Gastrocnemius medialis (tissue), 4 donors: ENCODE measurements at regions not wholly inside any gene's neighbourhood (a gene's known extent, or its start where the extent isn't known, plus 50 kb on each side); places are given as distances from the start of the nearest gene placed in this dataset.

Experiments used
- ATAC-seq, 2 donors: fragments of 150-250 bp; one replicate each; pipeline ENCODE4 v1.9.1; 2016
- DNase-seq, 2 donors: peaks; one replicate each; pipeline ENCODE4 v3.0.0-alpha.2; 2019
- H3K27ac ChIP-seq, 4 donors: fragments of 200-600 bp; sonication (generic); 1 replicate in 1 of 4; 2 replicates in 3 of 4; pipeline ENCODE4 v1.5.1; 2016 to 2018; ENCODE audit warnings: mild to moderate bottlenecking in 2 of 4, moderate library complexity in 1 of 4
- H3K27me3 ChIP-seq, 3 donors: fragments of 200-600 bp; sonication (generic) in 2 of 3; 1 replicate in 1 of 3; 2 replicates in 2 of 3; pipeline versions ENCODE4 v1.5.1 to v1.6.0; 2016 to 2019; ENCODE audit warnings: mild to moderate bottlenecking in 1 of 3, moderate library complexity in 1 of 3
- H3K36me3 ChIP-seq, 2 donors: fragments of 200-600 bp; sonication (generic) in 1 of 2; one replicate each; pipeline ENCODE4 v1.5.1; 2017 to 2018
- H3K4me1 ChIP-seq, 2 donors: fragments of 200-600 bp; sonication (generic) in 1 of 2; one replicate each; pipeline ENCODE4 v1.5.1; 2016 to 2017; ENCODE audit warnings: mild to moderate bottlenecking in 2 of 2
- H3K4me3 ChIP-seq, 4 donors: fragments of 200-600 bp; sonication (generic) in 3 of 4; 1 replicate in 1 of 4; 2 replicates in 3 of 4; pipeline ENCODE4 v1.5.1; 2016 to 2019; ENCODE audit warnings: mild to moderate bottlenecking in 2 of 4
- H3K9me3 ChIP-seq, 3 donors: fragments of 200-600 bp; sonication (generic) in 2 of 3; 1 replicate in 1 of 3; 2 replicates in 2 of 3; pipeline ENCODE4 v1.5.1; 2016 to 2019
- CTCF ChIP-seq, 5 experiments: fragments of 450-650 bp in 3 of 5; fragments of 200-600 bp in 2 of 5; sonication (generic) in 2 of 5; IDR thresholded peaks in 4 of 5; conservative IDR thresholded peaks in 1 of 5; 1 replicate in 4 of 5; 2 replicates in 1 of 5; pipeline ENCODE4 v1.5.1; 2016 to 2019; ENCODE audit warnings: antibody characterized with exemption in 5 of 5, mild to moderate bottlenecking in 3 of 5, moderate library complexity in 3 of 5
- POLR2A ChIP-seq, 2 donors: fragments of 450-650 bp; IDR thresholded peaks; one replicate each; pipeline ENCODE4 v1.6.1; 2017; ENCODE audit warnings: antibody characterized with exemption in 2 of 2, mild to moderate bottlenecking in 2 of 2, moderate library complexity in 2 of 2
- in situ Hi-C, 4 donors: fragments of 200-750 bp; cut with MboI; loops; one replicate each; pipeline versions ENCODE4 v1.15.0 to v1.8.0; 2017; ENCODE audit warnings: low sequenced_read_pairs in 4 of 4
- intact Hi-C: fragments of 100-400 bp; cut with DNase I; formaldehyde crosslinking; loops from one replicate; pipeline ENCODE4 v1.15.1; 2023; ENCODE audit warnings: low total_unique reads

DNA sequence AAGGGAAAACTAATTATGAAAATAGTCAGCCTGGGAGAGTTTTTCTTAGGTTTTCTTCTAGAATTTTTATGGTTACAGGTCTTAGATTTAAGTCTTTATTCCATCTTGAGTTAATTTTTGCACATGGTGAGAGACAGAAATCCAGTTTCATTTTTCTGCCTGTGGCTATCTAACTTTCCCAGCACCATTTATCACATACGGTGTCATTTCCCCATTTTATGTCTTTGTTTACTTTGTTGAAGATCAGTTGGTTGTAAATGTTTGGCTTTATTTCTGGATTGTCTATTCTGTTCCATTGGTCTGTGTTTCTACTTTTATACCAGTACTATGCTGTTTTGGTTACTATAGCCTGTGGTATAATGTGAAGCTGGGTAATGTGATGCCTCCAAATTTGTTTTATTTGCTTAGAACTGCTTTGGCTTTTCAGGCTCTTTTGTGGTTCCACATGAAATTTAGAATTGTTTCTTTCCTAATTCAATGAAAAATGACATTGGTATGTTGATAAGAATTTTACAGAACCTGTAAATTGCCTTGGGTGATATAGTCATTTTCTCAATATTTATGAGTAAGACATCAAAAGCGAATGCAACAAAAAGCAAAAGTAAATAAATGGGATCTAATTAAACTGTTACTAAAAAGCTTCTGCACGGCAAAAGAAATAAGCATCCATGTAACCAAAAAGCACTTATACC is 146.1 kb upstream of the NOL4 start:
- intact Hi-C loops = no loop called here
- Histone ChIP-seq H3K4me1 (no peaks in the 10 kb centered on the region), H3K9me3 (no peaks in the 10 kb centered on the region), H3K27ac (no peak overlapping the region), H3K27me3 (no peaks in the 10 kb centered on the region), H3K36me3 (no peaks in the 10 kb centered on the region), H3K4me3 (no peak overlapping the region)
- DNase-seq (no peak), ATAC-seq (no peak)
- TF ChIP-seq CTCF (IDR thresholded peaks at IDR 0.05 in 4 of 5, conservative IDR thresholded peaks at IDR 0.05 in 1 of 5) = no peak
- TF ChIP-seq POLR2A (IDR thresholded peaks at IDR 0.05) = no peak
- in situ Hi-C loops = loop anchor here in 2 of 4 donors (25.0 kb wide), 2 partner anchors 109 to 416 kb away; no protein-coding TSS in a partner anchor

- H3K27ac ChIP-seq = no peak overlapping the region
- no peaks in the 10 kb centered on the region for H3K36me3 ChIP-seq
- no peaks in the 10 kb centered on the region for H3K9me3 ChIP-seq
- no peaks in the 10 kb centered on the region for H3K4me1 ChIP-seq
- TF ChIP-seq POLR2A (IDR thresholded peaks at IDR 0.05) = no peak
- TF ChIP-seq CTCF (IDR thresholded peaks at IDR 0.05 in 4 of 5, conservative IDR thresholded peaks at IDR 0.05 in 1 of 5) = no peak
- intact Hi-C loops (no loop called here), in situ Hi-C loops (no loop called here)
- no peaks in the 10 kb centered on the region for H3K27me3 ChIP-seq
- no peak for DNase-seq
- no peak for ATAC-seq
- H3K4me3 ChIP-seq = no peak overlapping the region
These were observed 155.6 kb upstream of the NOL4 start for GRCh38 chr18:34380326-34380725.

DNA sequence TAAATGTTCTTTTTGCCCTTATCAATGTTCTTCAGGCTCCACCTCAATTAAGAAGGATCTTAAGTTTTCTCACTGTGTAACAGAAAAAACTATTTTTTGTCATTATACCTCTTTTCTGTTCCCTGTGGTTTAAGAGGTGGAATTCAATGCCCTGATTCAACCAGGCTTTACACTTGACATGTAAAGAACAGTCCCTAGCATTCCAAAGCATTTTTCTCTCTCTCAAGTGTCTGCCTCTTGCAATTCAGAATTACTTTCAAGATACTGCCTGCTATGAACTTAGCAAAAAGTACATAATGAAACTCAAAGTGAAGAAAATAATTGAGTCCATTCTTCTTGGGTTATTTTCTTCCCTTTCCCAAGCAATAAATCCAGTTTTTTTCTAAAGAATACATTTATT is 160.6 kb upstream of the NOL4 start:
- no peaks in the 10 kb centered on the region for H3K36me3 ChIP-seq
- no peaks in the 10 kb centered on the region for H3K4me1 ChIP-seq
- intact Hi-C loops = no loop called here
- ATAC-seq (no peak), DNase-seq (no peak)
- no peaks in the 10 kb centered on the region for H3K9me3 ChIP-seq
- no peaks in the 10 kb centered on the region for H3K27me3 ChIP-seq
- no peak overlapping the region for H3K27ac ChIP-seq
- in situ Hi-C loops = no loop called here
- TF ChIP-seq POLR2A (IDR thresholded peaks at IDR 0.05) = no peak
- no peak for TF ChIP-seq CTCF (IDR thresholded peaks at IDR 0.05 in 4 of 5, conservative IDR thresholded peaks at IDR 0.05 in 1 of 5)
- no peak overlapping the region for H3K4me3 ChIP-seq

DNA sequence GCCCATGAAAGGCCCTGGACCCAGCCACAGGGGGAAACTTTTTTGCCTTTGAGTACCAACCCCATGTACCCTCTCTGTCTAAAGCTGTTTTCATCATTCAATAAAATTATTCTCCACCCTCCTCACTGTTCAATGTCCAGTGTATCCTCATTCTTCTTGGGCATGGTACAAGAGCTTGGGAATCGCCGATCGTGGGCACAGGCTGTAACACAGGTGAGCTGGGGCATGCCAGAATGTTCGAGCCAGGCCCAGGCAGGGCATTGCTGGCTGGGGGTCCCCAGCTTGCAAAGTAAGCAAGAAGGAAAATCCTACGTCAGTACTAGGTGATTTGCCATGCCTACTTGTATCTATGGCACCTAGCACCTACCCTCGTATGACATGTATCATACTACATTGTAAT is 162.1 kb upstream of the NOL4 start:
- ATAC-seq (no peak), DNase-seq (no peak)
- Histone ChIP-seq H3K4me3 (no peak overlapping the region), H3K27me3 (no peaks in the 10 kb centered on the region), H3K9me3 (no peaks in the 10 kb centered on the region), H3K27ac (no peak overlapping the region), H3K36me3 (no peaks in the 10 kb centered on the region), H3K4me1 (no peaks in the 10 kb centered on the region)
- intact Hi-C loops (no loop called here), in situ Hi-C loops (no loop called here)
- TF ChIP-seq POLR2A (IDR thresholded peaks at IDR 0.05) (no peak), CTCF (IDR thresholded peaks at IDR 0.05 in 4 of 5, conservative IDR thresholded peaks at IDR 0.05 in 1 of 5) (no peak)
